Omental fat pad (tissue), 3 donors: ENCODE measurements at regions not wholly inside any gene's neighbourhood (a gene's known extent, or its start where the extent isn't known, plus 50 kb on each side); places are given as distances from the start of the nearest gene placed in this dataset.

ENCODE experiments used
- ATAC-seq: fragments of 150-250 bp; one replicate; pipeline ENCODE4 v1.9.1; 2016; ENCODE audit warnings: mild to moderate bottlenecking, moderate library complexity; ENCODE audit not compliant: low FRiP score
- DNase-seq: peaks from one replicate; pipeline ENCODE4 v3.0.0-alpha.2; 2019; ENCODE audit warnings: low spot score
- TF ChIP-seq, protein P1 (sequence below), 3 donors: fragments of 450-650 bp; IDR thresholded peaks; one replicate each; pipeline ENCODE4 v1.5.1; 2016 to 2017; ENCODE audit warnings: antibody characterized with exemption in 3 of 3, mild to moderate bottlenecking in 3 of 3, moderate library complexity in 2 of 3

- no peak for ATAC-seq
- TF ChIP-seq, protein P1, sequence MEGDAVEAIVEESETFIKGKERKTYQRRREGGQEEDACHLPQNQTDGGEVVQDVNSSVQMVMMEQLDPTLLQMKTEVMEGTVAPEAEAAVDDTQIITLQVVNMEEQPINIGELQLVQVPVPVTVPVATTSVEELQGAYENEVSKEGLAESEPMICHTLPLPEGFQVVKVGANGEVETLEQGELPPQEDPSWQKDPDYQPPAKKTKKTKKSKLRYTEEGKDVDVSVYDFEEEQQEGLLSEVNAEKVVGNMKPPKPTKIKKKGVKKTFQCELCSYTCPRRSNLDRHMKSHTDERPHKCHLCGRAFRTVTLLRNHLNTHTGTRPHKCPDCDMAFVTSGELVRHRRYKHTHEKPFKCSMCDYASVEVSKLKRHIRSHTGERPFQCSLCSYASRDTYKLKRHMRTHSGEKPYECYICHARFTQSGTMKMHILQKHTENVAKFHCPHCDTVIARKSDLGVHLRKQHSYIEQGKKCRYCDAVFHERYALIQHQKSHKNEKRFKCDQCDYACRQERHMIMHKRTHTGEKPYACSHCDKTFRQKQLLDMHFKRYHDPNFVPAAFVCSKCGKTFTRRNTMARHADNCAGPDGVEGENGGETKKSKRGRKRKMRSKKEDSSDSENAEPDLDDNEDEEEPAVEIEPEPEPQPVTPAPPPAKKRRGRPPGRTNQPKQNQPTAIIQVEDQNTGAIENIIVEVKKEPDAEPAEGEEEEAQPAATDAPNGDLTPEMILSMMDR (IDR thresholded peaks at IDR 0.05): no peak
- DNase-seq: no peak
Observed at GRCh38 chr3:166405465-166405864, 568.2 kb upstream of the BCHE start.

GRCh38 chr3:166390303-166390702 is 553.1 kb upstream of the BCHE start:
- ATAC-seq (no peak), DNase-seq (no peak)
- TF ChIP-seq, protein P1 (IDR thresholded peaks at IDR 0.05): no peak

GRCh38 chr3:166388321-166388720 is 551.1 kb upstream of the BCHE start:
- ATAC-seq (no peak), DNase-seq (no peak)
- TF ChIP-seq, protein P1 (IDR thresholded peaks at IDR 0.05): no peak

DNA sequence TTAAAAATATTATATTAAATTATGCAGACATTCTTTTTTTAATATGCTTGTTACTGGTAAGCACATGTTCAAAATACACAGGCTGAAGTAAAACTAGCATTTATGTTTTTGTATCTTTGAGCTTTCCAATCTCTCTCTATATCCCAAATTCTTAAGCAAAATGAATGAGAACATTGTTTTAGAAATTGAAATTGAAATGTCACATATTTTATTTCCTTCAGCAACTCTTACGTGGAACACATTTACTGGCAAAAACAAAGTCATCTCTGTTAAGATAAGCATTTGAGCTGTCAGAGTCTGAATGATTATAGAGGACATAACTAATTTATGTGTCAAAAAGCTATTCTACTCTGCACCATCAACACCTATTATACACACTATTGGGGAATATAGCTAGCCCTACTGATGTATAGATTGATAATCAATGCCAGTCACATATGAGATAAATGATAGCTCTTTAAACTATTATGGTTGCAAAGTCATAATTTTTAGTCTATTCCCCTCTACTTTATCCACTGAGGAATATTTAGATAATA is 535.4 kb upstream of the BCHE start:
- ATAC-seq: no peak
- DNase-seq: no peak
- TF ChIP-seq, protein P1 (IDR thresholded peaks at IDR 0.05): no peak

DNA sequence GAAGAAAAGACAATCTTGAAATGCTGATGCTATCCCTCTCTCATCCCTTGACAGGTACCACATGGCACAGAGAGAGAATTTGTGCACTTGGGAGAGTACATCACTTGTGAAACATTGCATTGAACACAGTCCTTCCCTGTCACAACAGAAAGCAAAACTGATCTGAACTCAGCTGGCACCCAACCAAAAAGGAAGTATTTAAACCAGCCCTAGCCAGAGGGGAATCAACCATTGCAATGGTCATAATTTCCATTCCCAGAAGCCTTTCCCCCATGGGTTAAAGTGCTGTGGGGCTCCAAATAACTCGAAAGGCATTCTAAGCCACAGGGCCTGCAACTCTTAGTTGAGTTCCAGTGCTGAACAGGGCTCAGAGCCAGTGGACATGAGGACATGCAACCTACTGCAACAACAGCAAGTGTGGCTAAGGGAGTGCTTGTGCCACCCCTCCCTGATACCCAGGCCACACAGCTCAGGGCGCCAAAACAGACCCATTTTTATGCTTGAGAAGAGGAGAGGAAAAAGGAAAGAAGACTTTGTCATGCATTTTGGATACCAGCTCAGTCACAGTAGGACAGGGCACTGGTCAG is 530.8 kb upstream of the BCHE start:
- DNase-seq (no peak), ATAC-seq (no peak)
- TF ChIP-seq, protein P1 (IDR thresholded peaks at IDR 0.05): no peak

GRCh38 chr3:166362698-166363097 is 525.5 kb upstream of the BCHE start:
- ATAC-seq: no peak
- TF ChIP-seq, protein P1 (IDR thresholded peaks at IDR 0.05): no peak

GRCh38 chr3:166360720-166361119 is 523.5 kb upstream of the BCHE start:
- no peak for ATAC-seq
- TF ChIP-seq, protein P1 (IDR thresholded peaks at IDR 0.05): no peak
- DNase-seq: no peak

More at GRCh38 chr3:166362698-166363097, 525.5 kb upstream of the BCHE start:
- DNase-seq: no peak
